BE2C (cell line): ENCODE measurements at regions not wholly inside any gene's neighbourhood (a gene's known extent, or its start where the extent isn't known, plus 50 kb on each side); places are given as distances from the start of the nearest gene placed in this dataset.

ENCODE experiments used
- DNase-seq: peaks from one replicate; pipeline ENCODE4 v3.0.0-alpha.2; 2020
- H3K27me3 ChIP-seq: fragments of 250-450 bp; sonication (Bioruptor Pico); 2 replicates; pipeline ENCODE4 v1.5.1; 2020; ENCODE audit warnings: mild to moderate bottlenecking
- H3K36me3 ChIP-seq: fragments of 250-450 bp; sonication (Bioruptor Pico); 2 replicates; pipeline ENCODE4 v1.5.1; 2020; ENCODE audit warnings: mild to moderate bottlenecking
- H3K4me1 ChIP-seq: fragments of 250-450 bp; sonication (Bioruptor Pico); 2 replicates; pipeline ENCODE4 v1.5.1; 2020
- H3K4me3 ChIP-seq: 2 replicates; pipeline ENCODE4 v1.5.1; 2011; ENCODE audit warnings: low read depth, low read length
- H3K9me3 ChIP-seq: fragments of 250-450 bp; sonication (Bioruptor Pico); 2 replicates; pipeline ENCODE4 v1.5.1; 2020
- TF ChIP-seq, protein P1 (sequence below): IDR thresholded peaks from 2 replicates; pipeline ENCODE4 v1.5.1; 2012; ENCODE audit warnings: mild to moderate bottlenecking, low read depth, low read length

DNA sequence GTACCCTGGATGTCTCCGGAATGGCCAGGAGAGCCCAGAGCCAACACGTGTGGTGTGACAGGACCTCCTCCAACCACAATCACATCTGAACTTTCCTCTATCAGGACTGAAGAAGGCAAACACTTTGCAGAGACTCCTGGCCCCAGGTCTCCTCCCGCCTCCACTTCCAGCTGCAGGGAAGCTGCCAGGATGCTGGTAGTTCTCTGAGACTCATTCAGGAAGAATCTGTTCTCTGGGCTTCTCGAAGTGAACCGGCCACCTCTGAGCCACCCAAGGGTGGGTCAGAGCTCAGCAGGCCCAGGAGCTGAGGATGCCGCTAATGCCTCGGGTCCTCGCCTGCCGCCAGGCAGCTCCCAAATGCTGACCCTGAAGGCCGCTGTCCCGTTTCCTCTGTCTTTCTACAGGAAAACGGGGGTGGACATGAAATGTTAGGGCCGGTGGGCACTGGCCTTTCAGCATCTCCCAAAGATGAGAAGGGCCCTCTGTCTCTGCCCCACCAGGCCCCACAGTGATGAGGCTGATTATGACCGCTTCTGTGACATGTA lies 789.9 kb downstream of the BRD1 start:
- TF ChIP-seq, protein P1, sequence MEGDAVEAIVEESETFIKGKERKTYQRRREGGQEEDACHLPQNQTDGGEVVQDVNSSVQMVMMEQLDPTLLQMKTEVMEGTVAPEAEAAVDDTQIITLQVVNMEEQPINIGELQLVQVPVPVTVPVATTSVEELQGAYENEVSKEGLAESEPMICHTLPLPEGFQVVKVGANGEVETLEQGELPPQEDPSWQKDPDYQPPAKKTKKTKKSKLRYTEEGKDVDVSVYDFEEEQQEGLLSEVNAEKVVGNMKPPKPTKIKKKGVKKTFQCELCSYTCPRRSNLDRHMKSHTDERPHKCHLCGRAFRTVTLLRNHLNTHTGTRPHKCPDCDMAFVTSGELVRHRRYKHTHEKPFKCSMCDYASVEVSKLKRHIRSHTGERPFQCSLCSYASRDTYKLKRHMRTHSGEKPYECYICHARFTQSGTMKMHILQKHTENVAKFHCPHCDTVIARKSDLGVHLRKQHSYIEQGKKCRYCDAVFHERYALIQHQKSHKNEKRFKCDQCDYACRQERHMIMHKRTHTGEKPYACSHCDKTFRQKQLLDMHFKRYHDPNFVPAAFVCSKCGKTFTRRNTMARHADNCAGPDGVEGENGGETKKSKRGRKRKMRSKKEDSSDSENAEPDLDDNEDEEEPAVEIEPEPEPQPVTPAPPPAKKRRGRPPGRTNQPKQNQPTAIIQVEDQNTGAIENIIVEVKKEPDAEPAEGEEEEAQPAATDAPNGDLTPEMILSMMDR: no peak
- Histone ChIP-seq H3K4me1 (no peaks in the 10 kb centered on the region), H3K36me3 (no peaks in the 10 kb centered on the region), H3K4me3 (no peak overlapping the region), H3K9me3 (no peaks in the 10 kb centered on the region; the same call in 1 of the 2 replicates), H3K27me3 (no peaks in the 10 kb centered on the region)
- DNase-seq: no peak

DNA sequence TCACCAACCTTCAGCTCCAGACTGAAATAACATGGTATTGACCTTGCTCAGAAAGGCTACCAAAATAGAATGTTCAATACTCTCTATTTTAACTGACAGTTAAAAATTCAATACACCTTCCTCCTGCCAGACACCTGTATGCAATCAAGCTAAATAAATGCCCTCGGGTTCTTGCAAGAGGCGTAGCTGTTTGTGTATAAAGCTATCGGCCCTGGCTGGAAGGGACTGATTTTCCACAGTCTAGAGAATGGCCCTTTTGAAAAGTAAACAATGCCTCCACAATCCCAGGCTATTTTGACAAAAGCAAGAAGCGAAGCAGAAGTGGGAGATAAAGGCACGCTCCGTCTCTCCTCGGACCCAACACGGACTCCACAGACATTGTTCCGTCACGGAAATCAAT lies 791.2 kb downstream of the BRD1 start:
- no peaks in the 10 kb centered on the region for H3K36me3 ChIP-seq
- DNase-seq: no peak
- H3K27me3 ChIP-seq: no peaks in the 10 kb centered on the region
- no peaks in the 10 kb centered on the region for H3K4me1 ChIP-seq
- no peak overlapping the region for H3K4me3 ChIP-seq
- TF ChIP-seq, protein P1: no peak
- no peaks in the 10 kb centered on the region; the same call in 1 of the 2 replicates for H3K9me3 ChIP-seq

DNA sequence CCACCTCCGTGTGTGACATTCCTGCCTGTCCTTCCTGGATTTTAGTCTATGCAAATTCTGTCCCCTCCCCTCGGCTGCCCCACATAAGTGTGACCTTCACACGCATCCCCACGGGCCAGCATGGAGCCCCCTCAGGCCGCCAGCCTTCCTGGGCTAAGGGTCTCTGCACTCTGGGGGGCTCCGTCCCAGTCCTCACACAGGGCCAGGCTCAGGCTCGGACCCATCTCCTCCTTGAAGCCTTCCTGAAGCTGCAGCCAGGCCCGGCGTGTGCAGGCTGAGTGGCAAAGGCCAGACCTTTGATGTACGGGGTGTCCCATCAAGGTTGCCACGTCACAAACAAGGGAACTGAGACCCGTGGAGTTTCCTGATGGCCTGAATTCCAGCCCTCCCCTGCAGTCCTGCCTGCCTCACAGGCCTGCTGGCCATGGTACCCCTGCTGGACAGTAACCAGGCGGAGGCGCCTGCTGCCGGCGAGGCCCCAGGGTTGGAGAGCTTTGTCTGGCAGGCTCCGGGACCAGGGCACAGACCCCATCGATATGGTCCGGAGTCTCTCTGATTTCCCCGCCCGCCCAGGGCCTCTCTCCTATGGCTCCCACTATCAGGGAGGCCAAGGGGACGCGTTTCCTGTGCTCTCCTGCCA lies 791.7 kb downstream of the BRD1 start:
- H3K36me3 ChIP-seq: no peaks in the 10 kb centered on the region
- TF ChIP-seq, protein P1: no peak
- no peaks in the 10 kb centered on the region for H3K4me1 ChIP-seq
- DNase-seq: no peak
- no peaks in the 10 kb centered on the region; the same call in 1 of the 2 replicates for H3K9me3 ChIP-seq
- no peak overlapping the region for H3K4me3 ChIP-seq
- no peaks in the 10 kb centered on the region for H3K27me3 ChIP-seq

DNA sequence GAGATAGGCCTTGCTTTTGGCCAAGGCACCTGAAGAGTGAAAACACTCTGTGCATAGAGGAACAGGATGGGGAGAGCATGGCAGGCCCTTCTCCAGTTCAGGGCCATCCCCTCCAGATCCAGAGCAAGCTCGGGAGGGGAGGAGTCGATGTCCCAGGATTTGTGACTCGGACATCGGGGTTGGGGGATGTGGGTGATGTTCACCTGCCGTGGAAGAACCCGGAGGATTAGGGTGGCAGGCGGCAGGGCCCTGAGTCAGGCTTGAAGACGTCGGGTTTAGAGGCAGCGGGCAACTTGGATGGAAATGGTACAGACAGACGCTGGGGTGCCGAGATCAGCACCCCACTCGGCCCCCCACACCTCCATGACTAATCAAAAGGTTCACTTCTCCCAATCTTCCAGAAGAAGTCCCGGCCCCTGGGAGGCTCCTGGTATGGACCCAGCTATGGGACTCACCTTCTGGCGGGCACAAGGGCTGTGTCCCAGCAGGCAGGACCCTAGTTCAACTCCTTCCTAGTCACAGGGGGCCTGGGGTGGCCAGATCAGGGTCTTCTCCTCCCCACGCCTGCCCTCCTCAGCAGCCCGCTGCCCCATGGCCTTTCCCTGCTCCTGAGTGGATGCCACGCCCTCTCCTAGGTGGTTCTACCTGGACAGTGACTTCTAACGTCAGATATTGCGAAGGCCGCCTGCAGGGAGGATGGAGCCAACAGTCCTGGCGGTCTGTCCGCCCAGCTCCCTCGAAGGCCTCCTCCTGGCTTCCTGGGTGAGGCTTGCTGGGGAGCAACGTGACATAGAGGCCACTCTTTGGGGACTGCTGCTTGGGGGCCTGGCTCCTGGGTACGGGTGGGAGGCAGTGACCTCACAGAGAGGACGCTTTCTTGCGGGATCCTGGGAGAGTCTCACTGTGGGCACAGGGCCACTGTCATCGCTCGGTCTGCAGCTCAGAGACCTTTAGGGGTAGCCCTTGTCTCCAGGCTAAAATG lies 792.5 kb downstream of the BRD1 start:
- Histone ChIP-seq H3K9me3 (no peaks in the 10 kb centered on the region; the same call in 1 of the 2 replicates), H3K4me1 (no peaks in the 10 kb centered on the region), H3K27me3 (no peaks in the 10 kb centered on the region), H3K4me3 (no peak overlapping the region), H3K36me3 (no peaks in the 10 kb centered on the region)
- no peak for DNase-seq
- TF ChIP-seq, protein P1: no peak

DNA sequence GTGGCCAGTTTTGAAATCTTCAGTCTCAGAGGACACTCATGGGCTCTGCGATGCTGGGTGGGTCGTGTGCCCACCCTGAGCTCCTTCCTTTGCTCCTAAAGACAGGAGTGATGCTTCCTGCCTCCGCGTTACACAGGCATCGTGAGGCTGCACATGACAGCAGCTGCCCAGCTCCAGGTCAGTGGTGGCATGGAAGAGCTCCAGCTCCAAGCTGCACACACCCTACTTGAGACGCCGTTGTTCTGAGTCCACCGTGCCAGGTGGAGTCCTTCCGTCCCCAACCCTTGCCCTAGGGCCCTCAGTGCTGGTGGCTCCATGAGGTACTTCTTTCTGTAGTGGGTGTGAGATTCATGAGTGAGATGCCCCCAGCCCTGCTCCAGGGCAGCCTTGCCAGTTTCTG lies 794.1 kb downstream of the BRD1 start:
- Histone ChIP-seq H3K9me3 (no peaks in the 10 kb centered on the region; the same call in 1 of the 2 replicates), H3K4me3 (no peak overlapping the region), H3K36me3 (no peaks in the 10 kb centered on the region), H3K4me1 (no peaks in the 10 kb centered on the region), H3K27me3 (no peaks in the 10 kb centered on the region)
- no peak for DNase-seq
- TF ChIP-seq, protein P1: no peak
